Putamen (tissue), 1 donor: ENCODE measurements at regions not wholly inside any gene's neighbourhood (a gene's known extent, or its start where the extent isn't known, plus 50 kb on each side); places are given as distances from the start of the nearest gene placed in this dataset.

Experiments used
- DNase-seq: peaks from one replicate; pipeline ENCODE4 v3.0.0-alpha.2; 2016; ENCODE audit warnings: low spot score

GRCh38 chr4:3683744-3684421 is 82.3 kb upstream of the ADRA2C start:
- DNase-seq, result no peak

DNA sequence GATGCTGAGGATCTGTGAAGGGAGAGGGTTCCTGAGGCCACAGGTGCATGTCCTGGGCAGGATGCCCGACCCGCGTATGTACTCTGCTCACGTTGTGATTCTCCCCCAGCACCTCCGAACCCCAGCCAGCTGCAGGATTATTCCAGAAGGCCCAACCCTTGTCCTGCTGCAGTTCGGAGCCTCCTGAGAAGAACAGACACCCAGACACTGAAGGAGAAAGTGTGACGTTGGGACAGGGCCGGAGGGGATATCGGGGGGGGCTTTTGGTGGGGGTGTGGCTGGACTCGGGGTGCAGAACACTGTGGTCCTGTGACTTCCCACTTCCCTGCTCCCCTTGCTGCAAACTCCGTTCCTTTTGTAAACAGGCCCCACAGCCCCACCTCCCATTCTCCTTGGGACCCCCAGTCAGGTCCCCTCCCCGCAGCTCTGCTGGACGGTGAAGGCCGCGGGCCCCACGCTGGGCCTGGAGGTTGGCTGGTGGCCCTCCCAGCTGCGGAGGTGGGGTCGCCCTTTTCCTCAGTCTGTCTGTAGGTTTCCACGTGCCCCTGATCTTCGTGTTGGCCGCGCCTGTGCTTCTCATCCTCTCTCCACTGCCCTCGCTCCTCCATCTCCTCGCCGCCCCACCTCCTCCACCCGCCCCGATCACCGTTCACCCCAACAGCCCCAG is 83.0 kb upstream of the ADRA2C start:
- no peak for DNase-seq

- DNase-seq, result no peak
Measured at GRCh38 chr4:3682236-3683076, 83.7 kb upstream of the ADRA2C start.

DNA sequence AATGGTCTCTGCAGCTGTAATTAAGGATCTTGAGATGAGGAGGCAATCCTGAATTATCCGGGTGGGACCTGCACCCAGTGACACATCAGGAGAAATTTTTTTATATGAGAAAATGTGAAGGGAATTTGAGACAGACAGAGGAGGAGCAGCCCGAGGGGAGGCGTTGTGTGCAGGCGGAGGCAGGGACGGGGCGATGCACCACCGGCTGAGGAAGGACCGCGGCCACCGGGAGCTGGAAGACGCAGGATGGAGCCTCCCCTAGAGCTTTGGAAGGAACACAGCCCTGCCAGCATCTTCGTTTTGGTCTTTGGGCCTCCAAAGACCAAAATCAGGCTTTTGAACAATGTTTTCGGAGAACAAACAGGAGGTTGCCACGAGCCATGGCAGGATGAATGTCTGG is 85.0 kb upstream of the ADRA2C start:
- no peak for DNase-seq

DNA sequence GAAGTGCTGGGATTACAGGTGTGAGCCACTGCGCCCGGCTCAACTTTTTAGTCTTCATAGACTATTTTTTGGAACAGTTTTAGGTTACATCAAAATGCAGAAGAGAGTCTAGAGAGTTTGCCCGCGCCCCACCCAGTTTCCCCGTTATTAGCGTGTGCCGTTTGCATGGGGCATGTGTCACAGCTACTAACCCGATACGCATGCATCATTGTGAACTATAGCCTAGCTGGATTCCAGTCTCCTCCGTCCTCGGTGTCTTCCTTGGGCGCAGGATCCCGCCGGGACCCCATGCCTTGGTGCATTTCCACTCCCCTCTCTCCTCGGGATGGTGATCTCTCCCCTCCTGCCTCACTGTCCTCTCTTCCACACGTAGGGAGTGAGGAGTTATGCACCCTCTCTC is 85.5 kb upstream of the ADRA2C start:
- no peak for DNase-seq

- no peak for DNase-seq
Measured at GRCh38 chr4:3679851-3680311, 86.3 kb upstream of the ADRA2C start.

- DNase-seq, result no peak
Measured at GRCh38 chr4:3679071-3679825, 86.9 kb upstream of the ADRA2C start.

- no peak for DNase-seq
Measured at GRCh38 chr4:3677748-3678070, 88.5 kb upstream of the ADRA2C start.

GRCh38 chr4:3676907-3677747 is 89.1 kb upstream of the ADRA2C start:
- DNase-seq, result peak; percentile 27

DNA sequence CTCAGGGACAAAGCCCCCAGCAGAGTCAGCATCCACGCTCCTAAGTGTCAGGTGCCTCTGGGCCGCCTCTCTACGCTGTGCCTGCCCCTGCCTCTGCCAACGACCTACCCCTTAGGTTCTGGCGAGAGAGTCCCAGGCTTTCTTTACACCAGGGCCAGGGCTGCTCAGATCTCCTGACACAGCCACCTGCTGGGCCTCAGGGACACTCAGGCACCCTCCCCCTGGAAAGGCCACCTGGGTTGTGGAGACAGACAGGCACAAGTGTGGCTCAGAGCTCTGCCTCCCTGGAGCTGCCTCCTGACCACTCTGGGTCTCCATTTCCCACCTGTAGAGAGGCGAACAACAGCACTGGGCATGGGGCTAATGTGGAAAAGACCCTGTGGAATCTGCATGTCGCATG is 90.0 kb upstream of the ADRA2C start:
- DNase-seq, result no peak

DNA sequence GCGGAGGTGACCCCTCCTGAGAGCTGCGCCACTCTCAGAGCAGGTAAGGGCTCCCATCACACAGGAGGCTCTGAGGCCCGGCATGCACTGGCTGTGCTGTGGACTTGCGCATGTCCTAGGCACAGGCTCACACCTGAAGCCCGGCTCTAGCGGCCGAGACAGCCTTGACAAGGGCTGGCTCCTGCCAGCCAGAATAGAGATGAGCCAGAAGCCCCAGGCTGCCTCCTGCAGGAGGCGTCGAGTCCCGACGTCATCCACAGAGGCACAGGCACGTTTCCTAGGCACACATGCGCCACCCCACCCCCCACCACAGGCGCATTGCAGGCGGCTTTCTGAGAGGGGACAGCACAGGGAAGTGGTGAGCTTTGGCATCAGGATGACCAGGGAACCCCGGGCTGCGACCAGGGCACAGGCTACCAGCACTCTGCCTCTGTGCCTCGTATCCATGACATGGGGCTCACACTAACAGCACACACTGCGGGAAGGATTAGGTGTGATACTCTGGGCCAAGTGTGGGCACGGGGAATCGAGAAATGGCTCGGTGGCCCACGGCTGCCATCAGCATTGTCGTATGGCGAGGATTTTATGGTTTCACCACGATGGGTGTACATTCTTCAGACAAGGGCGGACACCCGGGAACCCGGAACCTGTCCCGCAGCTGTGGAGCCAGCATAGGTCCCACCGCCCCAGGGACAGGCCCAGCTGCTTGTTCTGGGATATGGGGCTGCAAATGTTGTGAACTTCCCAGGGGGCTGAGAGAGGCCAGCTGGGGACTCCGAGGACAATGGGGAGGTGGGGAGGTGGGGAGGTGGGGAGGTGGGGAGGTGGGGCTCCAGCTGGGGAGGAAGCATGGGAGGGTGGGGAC is 90.7 kb upstream of the ADRA2C start:
- no peak for DNase-seq

GRCh38 chr4:3674479-3674851 is 91.7 kb upstream of the ADRA2C start:
- no peak for DNase-seq

GRCh38 chr4:3673716-3674478 is 92.3 kb upstream of the ADRA2C start:
- no peak for DNase-seq

- no peak for DNase-seq
Measured at GRCh38 chr4:3673176-3673575, 93.0 kb upstream of the ADRA2C start.

- DNase-seq, result no peak
Measured at GRCh38 chr4:3672465-3672831, 93.7 kb upstream of the ADRA2C start.

- DNase-seq, result no peak
Measured at GRCh38 chr4:3671571-3672464, 94.4 kb upstream of the ADRA2C start.

DNA sequence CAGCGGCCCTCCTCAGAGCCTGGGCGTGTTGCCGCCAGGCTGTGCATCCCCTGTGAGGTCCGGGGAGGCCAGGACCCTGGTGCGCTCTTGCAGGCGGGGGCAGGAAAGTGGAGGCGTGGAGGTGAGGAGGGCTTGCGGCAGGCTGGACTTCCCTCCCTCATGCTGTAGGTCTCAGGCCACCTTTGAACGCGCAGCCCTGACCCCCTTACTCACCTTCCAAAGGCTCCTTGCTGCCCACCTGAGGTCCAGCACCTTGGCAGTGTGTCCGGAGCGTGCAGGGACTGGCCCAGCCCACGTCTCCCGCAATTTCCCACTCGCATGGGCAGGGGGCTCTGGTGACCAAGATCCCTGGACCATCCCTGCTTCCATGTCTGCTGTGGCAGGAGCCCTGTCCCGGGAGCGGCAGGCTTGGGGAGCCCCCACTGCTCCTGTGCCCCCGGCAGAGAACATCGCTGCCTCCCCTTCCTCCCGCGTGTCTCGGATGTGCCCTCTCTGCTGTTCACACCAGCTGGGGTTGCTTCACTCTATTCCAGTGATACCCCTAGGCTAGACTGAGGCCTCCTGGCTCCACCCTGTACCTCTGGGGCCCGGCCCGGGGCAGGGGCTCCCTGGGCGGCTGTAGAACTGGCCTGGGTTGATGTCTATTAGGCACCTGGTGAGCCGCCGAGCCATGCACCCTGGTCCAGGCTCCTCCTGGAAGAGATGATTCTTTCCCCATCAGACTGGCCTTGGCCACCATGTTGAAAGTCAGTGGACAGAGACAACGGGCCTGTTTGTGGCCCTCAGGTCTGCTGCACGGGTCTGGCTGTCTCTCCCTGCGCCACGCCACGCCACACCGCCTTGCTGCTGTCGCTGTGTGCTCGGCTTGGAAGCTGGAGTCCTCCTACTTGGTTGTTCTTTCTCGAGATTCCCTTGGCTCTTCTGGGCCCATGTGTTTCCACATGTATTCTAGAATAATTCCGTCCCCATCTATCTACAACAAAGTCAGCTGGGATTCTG is 95.4 kb upstream of the ADRA2C start:
- DNase-seq, result no peak
